PC-3 (cell line): ENCODE measurements at regions not wholly inside any gene's neighbourhood (a gene's known extent, or its start where the extent isn't known, plus 50 kb on each side); places are given as distances from the start of the nearest gene placed in this dataset.

ENCODE experiments used
- CTCF ChIP-seq: fragments of 300-600 bp; sonication (generic); conservative IDR thresholded peaks from 2 replicates; pipeline ENCODE4 v1.5.1; 2017; ENCODE audit warnings: antibody characterized with exemption, low read depth, mild to moderate bottlenecking, low read length
- EZH2 ChIP-seq: fragments of 300-600 bp; sonication (generic); IDR thresholded peaks from one replicate; pipeline ENCODE4 v1.6.1; 2017; ENCODE audit warnings: antibody characterized with exemption, mild to moderate bottlenecking, low read length; ENCODE audit not compliant: unreplicated experiment
- EZH2phosphoT487 ChIP-seq: fragments of 300-600 bp; sonication (generic); IDR thresholded peaks from 2 replicates; pipeline ENCODE4 v1.6.1; 2018; ENCODE audit warnings: mild to moderate bottlenecking, antibody characterized with exemption, low read length, borderline replicate concordance

GRCh38 chr1:65724151-65724550 lies 68.5 kb upstream of the PDE4B start:
- TF ChIP-seq CTCF (no peak), EZH2 (no peak), EZH2phosphoT487 (no peak)
